Activated naive CD8-positive, alpha-beta T cell treated with anti-CD3 and anti-CD28 coated beads for 36 hours (primary cell): ENCODE measurements at regions not wholly inside any gene's neighbourhood (a gene's known extent, or its start where the extent isn't known, plus 50 kb on each side); places are given as distances from the start of the nearest gene placed in this dataset.

ENCODE experiments used
- DNase-seq: peaks from one replicate; pipeline ENCODE4 v3.0.0; 2021
- H3K27ac Mint-ChIP-seq: one replicate; pipeline ENCODE4 v1.8.0; 2022; ENCODE audit warnings: mild to moderate bottlenecking, moderate library complexity, mixed read lengths
- H3K27me3 Mint-ChIP-seq: one replicate; pipeline ENCODE4 v1.8.0; 2022; ENCODE audit warnings: mild to moderate bottlenecking, mixed read lengths
- H3K36me3 Mint-ChIP-seq: one replicate; pipeline ENCODE4 v1.8.0; 2021; ENCODE audit warnings: mild to moderate bottlenecking, mixed read lengths
- H3K4me1 Mint-ChIP-seq: one replicate; pipeline ENCODE4 v1.8.0; 2021; ENCODE audit warnings: mixed read lengths
- H3K4me3 Mint-ChIP-seq: one replicate; pipeline ENCODE4 v1.8.0; 2022; ENCODE audit warnings: mild to moderate bottlenecking, moderate library complexity, mixed read lengths
- H3K9me3 Mint-ChIP-seq: one replicate; pipeline ENCODE4 v1.8.0; 2022; ENCODE audit warnings: mixed read lengths

DNA sequence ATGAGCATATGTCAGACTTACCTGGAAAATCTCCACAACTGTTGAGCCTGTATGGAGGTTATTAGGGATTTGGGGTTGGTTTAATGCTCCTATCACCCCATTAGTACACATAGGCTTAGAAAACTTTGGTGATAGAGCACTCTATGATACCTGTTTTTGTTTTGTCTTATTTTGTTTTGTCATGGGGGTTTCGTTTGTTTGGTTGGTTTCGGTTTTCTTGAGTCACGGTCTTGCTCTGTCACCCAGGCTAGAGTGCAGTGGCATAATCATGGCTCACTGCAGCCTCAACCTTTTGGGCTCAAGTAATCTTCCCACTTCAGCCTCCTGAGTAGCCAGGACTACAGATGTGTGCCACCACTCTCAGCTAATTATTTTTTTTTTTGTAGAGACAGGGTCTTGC lies 70.0 kb downstream of the MZT1 start:
- Mint-ChIP-seq H3K27ac (no peak overlapping the region), H3K9me3 (no peaks in the 10 kb centered on the region), H3K27me3 (peaks cover 10% of the 10 kb centered on the region), H3K36me3 (no peaks in the 10 kb centered on the region), H3K4me3 (no peak overlapping the region), H3K4me1 (peaks cover 3% of the 10 kb centered on the region)
- no peak for DNase-seq

- no peak for DNase-seq
- no peak overlapping the region for H3K4me3 Mint-ChIP-seq
- no peaks in the 10 kb centered on the region for H3K9me3 Mint-ChIP-seq
- H3K27me3 Mint-ChIP-seq, result peaks cover 12% of the 10 kb centered on the region
- no peak overlapping the region for H3K27ac Mint-ChIP-seq
- H3K36me3 Mint-ChIP-seq, result no peaks in the 10 kb centered on the region
- H3K4me1 Mint-ChIP-seq, result peaks cover 5% of the 10 kb centered on the region
These were observed 71.1 kb downstream of the MZT1 start for GRCh38 chr13:72656357-72656756.

- Mint-ChIP-seq H3K4me1 (peaks cover 5% of the 10 kb centered on the region), H3K9me3 (no peaks in the 10 kb centered on the region), H3K27me3 (peaks cover 28% of the 10 kb centered on the region), H3K27ac (no peak overlapping the region), H3K36me3 (no peaks in the 10 kb centered on the region), H3K4me3 (no peak overlapping the region)
- no peak for DNase-seq
These were observed 73.9 kb downstream of the MZT1 start for GRCh38 chr13:72653506-72653905.

GRCh38 chr13:72652681-72653080 lies 74.7 kb downstream of the MZT1 start:
- H3K9me3 Mint-ChIP-seq, result no peaks in the 10 kb centered on the region

DNA sequence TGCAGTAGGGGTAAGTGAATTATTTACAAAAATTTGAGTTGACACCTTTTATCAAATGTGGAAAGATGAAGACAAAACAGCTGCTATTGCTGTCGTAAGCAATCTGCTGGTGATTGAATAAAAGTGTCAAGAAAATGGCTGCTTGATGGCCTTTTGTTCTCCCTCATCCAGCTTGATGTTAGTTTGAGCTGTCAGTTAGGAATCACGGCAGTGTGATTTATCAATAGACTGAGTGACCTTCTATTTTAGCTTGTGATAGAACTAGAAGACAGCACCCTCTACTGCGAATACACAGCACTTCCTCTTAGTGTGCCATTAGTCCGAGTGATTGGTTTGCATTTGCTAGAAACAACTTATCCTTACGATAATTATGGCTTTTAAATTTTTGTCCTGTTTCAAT lies 76.3 kb downstream of the MZT1 start:
- Mint-ChIP-seq H3K36me3 (no peaks in the 10 kb centered on the region), H3K4me3 (no peak overlapping the region), H3K27me3 (peaks cover 30% of the 10 kb centered on the region), H3K9me3 (no peaks in the 10 kb centered on the region), H3K27ac (no peak overlapping the region), H3K4me1 (peaks cover 5% of the 10 kb centered on the region)
- DNase-seq, result no peak

More at GRCh38 chr13:72652681-72653080, 74.7 kb downstream of the MZT1 start:
- peaks cover 28% of the 10 kb centered on the region for H3K27me3 Mint-ChIP-seq
- DNase-seq, result no peak
- no peak overlapping the region for H3K27ac Mint-ChIP-seq
- H3K4me3 Mint-ChIP-seq, result no peak overlapping the region
- peaks cover 5% of the 10 kb centered on the region for H3K4me1 Mint-ChIP-seq
- H3K36me3 Mint-ChIP-seq, result no peaks in the 10 kb centered on the region

DNA sequence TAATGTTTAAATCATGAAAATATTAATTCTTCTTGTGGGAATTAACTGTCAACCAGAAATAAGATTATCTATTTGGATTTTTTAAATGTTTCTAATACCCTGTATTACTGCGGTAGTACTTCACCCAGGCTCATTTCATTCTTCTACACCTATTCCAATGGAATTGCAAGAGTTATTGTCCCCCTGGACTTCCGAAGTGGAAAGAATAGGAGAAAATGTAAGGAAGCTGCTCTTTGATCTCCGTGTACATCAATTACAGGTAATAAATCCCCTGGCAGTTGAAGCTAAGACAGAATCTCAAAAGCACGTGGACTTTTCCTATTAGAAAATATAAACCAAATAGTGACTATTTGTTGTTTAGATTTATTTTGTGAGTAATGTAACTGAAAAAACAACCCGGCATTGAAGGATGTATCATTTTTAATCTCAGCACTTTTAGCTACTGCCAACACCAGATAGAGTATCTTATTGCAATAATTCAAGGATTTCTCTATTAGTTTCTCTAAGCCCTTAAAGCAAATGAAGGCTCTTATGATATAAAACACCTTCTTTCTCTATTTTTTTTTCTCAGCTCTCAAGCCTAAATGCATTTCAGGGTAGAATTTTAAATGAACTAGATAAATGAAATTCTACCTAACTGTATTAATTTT lies 77.3 kb downstream of the MZT1 start:
- peaks cover 5% of the 10 kb centered on the region for H3K4me1 Mint-ChIP-seq
- no peaks in the 10 kb centered on the region for H3K9me3 Mint-ChIP-seq
- H3K27ac Mint-ChIP-seq, result no peak overlapping the region
- no peak overlapping the region for H3K4me3 Mint-ChIP-seq
- DNase-seq, result no peak
- no peaks in the 10 kb centered on the region for H3K36me3 Mint-ChIP-seq
- peaks cover 34% of the 10 kb centered on the region for H3K27me3 Mint-ChIP-seq

DNA sequence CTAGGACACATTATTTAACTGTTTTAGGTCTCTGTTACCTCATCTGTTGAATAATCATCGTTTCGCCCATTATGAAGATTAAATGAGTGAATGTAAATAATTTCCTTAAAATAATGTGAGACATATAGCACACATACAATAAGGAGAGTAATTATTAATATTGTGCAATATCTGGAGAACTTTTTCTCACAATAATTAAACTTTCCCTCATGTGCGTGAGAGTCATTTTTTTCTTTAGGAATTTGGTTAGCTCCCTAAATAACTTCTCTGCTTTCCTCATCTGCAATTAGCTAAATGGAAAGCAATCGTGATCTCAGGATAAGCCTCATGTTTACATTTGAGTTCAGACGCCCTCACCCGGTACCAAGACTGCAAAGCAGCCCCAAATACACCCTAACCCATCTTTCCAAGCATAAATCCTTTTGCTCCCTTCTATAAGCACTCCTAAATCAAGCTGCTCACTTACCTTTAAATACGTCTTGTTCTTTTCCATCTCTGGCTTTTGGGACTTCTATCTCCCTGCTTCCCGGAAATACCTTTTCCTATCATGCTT lies 78.8 kb downstream of the MZT1 start:
- H3K9me3 Mint-ChIP-seq, result no peaks in the 10 kb centered on the region

GRCh38 chr13:72647422-72647821 lies 80.0 kb downstream of the MZT1 start:
- no peak overlapping the region for H3K27ac Mint-ChIP-seq
- no peaks in the 10 kb centered on the region for H3K36me3 Mint-ChIP-seq
- H3K4me1 Mint-ChIP-seq, result peaks cover 2% of the 10 kb centered on the region
- no peak overlapping the region for H3K4me3 Mint-ChIP-seq
- no peak for DNase-seq
- no peaks in the 10 kb centered on the region for H3K9me3 Mint-ChIP-seq
- H3K27me3 Mint-ChIP-seq, result peaks cover 32% of the 10 kb centered on the region

More for the DNA sequence above, 78.8 kb downstream of the MZT1 start:
- Mint-ChIP-seq H3K4me3 (no peak overlapping the region), H3K4me1 (peaks cover 5% of the 10 kb centered on the region), H3K27ac (no peak overlapping the region), H3K27me3 (peaks cover 34% of the 10 kb centered on the region), H3K36me3 (no peaks in the 10 kb centered on the region)
- no peak for DNase-seq

GRCh38 chr13:72645521-72645920 lies 81.9 kb downstream of the MZT1 start:
- no peak overlapping the region for H3K27ac Mint-ChIP-seq
- peaks cover 19% of the 10 kb centered on the region for H3K27me3 Mint-ChIP-seq
- no peaks in the 10 kb centered on the region for H3K36me3 Mint-ChIP-seq
- H3K9me3 Mint-ChIP-seq, result no peaks in the 10 kb centered on the region
- H3K4me1 Mint-ChIP-seq, result no peaks in the 10 kb centered on the region
- DNase-seq, result no peak
- H3K4me3 Mint-ChIP-seq, result no peak overlapping the region

- Mint-ChIP-seq H3K4me3 (no peak overlapping the region), H3K9me3 (no peaks in the 10 kb centered on the region), H3K27ac (no peak overlapping the region), H3K27me3 (peaks cover 9% of the 10 kb centered on the region), H3K4me1 (no peaks in the 10 kb centered on the region), H3K36me3 (no peaks in the 10 kb centered on the region)
- peak; percentile 39 for DNase-seq
These were observed 84.0 kb downstream of the MZT1 start for GRCh38 chr13:72643311-72643989.

DNA sequence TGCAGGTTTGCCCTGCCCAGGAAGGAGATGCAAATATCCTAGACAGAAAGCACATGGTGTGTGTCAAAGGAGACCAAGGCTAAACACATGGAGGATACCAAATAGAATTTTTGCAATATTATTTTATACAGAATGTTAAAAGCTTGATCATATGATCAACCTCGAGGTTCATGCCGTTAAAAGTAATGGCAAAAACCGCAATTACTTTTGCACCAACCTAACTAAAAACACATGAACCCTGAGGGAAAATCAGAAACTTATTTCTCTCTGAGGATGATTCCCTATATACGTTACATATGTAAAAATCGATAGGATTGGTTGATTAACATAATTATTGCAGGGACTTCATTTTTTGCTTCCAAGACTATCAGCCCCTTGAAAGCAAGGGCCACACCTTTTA lies 88.1 kb downstream of the MZT1 start:
- H3K4me1 Mint-ChIP-seq, result no peaks in the 10 kb centered on the region
- H3K27me3 Mint-ChIP-seq, result no peaks in the 10 kb centered on the region
- no peak overlapping the region for H3K27ac Mint-ChIP-seq
- no peak for DNase-seq
- H3K9me3 Mint-ChIP-seq, result no peaks in the 10 kb centered on the region
- H3K4me3 Mint-ChIP-seq, result no peak overlapping the region
- H3K36me3 Mint-ChIP-seq, result no peaks in the 10 kb centered on the region

DNA sequence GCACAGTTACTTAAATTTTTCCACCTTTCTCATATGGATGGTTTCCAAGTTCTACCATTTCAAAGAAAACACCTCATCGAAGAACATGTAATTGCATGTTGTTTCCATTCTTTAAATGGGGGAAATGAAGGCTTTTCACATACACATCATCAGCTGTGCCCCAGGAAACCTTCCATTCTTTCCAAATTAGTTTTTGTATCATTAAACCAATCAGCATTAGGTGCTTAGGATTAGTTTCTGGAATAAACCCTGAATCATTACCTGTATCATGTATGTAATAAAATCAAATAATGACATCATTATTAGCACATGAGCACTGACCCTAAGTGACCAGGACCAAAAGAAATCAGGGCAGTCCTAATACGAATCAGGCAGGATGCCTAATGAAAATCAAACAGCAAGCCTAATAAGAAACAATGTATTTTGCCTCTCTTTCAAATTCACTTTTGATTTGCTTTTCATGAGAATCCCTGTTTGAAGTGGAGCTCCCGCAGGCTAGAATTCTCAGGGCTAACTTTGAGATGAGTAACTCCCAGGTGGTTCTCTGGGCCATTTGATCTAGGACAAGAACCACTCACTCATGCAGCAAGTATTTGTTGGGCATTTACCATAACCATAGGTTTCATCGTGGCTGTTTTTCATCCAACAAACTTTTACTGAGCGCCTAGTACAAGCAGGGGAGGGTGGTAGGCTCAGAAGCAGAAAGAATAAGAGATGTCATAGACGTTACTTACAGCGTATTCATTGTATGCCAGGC lies 89.2 kb downstream of the MZT1 start:
- H3K9me3 Mint-ChIP-seq, result no peaks in the 10 kb centered on the region
- no peaks in the 10 kb centered on the region for H3K27me3 Mint-ChIP-seq
- H3K27ac Mint-ChIP-seq, result no peak overlapping the region
- no peak overlapping the region for H3K4me3 Mint-ChIP-seq
- no peaks in the 10 kb centered on the region for H3K4me1 Mint-ChIP-seq
- H3K36me3 Mint-ChIP-seq, result no peaks in the 10 kb centered on the region
- no peak for DNase-seq

DNA sequence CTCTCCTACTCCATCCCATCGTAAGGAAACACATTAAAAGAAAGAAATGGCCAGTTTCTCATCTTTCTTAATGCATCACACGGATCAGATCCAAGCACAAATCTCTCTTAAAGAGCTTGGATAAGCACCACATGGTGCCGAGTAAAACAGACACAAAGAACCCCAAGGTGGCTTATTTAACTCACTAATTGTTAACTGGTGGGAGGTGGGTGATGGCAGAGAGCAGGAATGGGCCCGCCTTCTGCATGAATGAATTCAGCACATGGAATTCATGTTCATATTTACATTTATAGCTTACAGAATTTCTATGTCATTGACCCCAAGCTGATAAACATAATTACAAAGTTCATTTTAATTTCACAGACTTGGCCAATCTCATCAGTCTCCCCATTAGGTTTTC lies 89.9 kb downstream of the MZT1 start:
- H3K9me3 Mint-ChIP-seq, result no peaks in the 10 kb centered on the region
- no peak overlapping the region for H3K4me3 Mint-ChIP-seq
- H3K4me1 Mint-ChIP-seq, result no peaks in the 10 kb centered on the region
- H3K27me3 Mint-ChIP-seq, result no peaks in the 10 kb centered on the region
- no peaks in the 10 kb centered on the region for H3K36me3 Mint-ChIP-seq
- no peak overlapping the region for H3K27ac Mint-ChIP-seq
- DNase-seq, result no peak

- H3K36me3 Mint-ChIP-seq, result no peaks in the 10 kb centered on the region
- H3K27me3 Mint-ChIP-seq, result no peaks in the 10 kb centered on the region
- H3K4me1 Mint-ChIP-seq, result no peaks in the 10 kb centered on the region
- H3K9me3 Mint-ChIP-seq, result no peaks in the 10 kb centered on the region
- DNase-seq, result no peak
- H3K4me3 Mint-ChIP-seq, result no peak overlapping the region
- no peak overlapping the region for H3K27ac Mint-ChIP-seq
These were observed 92.6 kb downstream of the MZT1 start for GRCh38 chr13:72634859-72635258.

GRCh38 chr13:72622546-72622945 lies 104.9 kb downstream of the MZT1 start:
- no peak overlapping the region for H3K27ac Mint-ChIP-seq
- H3K27me3 Mint-ChIP-seq, result peaks cover 4% of the 10 kb centered on the region
- H3K9me3 Mint-ChIP-seq, result no peaks in the 10 kb centered on the region
- DNase-seq, result no peak
- no peak overlapping the region for H3K4me3 Mint-ChIP-seq
- H3K36me3 Mint-ChIP-seq, result no peaks in the 10 kb centered on the region
- H3K4me1 Mint-ChIP-seq, result no peaks in the 10 kb centered on the region
